ENCODE measurements at regions not wholly inside any gene's neighbourhood (a gene's known extent, or its start where the extent isn't known, plus 50 kb on each side); places are given as distances from the start of the nearest gene placed in this dataset.

DNA sequence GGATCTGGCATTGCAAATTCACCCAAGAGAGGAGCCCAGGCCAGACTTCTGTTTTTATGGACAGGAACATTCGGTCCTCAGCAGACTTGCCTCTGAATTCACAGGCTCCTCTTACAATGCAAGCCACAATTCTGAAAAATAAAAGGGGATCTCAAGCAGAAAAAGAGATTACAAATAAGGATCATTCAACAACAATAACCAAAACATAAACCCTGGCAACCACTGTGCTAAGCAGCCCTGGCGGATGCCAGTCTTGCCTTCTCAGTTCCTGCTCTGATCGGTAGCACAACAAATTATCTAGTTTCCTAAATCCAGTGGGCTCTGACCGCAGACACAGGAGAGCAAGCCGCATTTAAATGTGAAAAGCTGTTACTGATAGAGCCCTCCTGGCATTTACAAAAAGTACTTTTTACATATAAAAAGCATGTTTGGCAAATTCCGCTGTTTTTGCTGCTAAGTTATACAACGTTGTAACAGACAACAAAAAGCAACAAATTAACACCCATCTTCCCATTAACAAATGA is 123.4 kb upstream of the FOXD3 start:
- intact Hi-C loops (cut with micrococcal nuclease) = no loop called here

- intact Hi-C loops (cut with micrococcal nuclease) = no loop called here
Observed at GRCh38 chr1:63199706-63200335, 122.5 kb upstream of the FOXD3 start.

DNA sequence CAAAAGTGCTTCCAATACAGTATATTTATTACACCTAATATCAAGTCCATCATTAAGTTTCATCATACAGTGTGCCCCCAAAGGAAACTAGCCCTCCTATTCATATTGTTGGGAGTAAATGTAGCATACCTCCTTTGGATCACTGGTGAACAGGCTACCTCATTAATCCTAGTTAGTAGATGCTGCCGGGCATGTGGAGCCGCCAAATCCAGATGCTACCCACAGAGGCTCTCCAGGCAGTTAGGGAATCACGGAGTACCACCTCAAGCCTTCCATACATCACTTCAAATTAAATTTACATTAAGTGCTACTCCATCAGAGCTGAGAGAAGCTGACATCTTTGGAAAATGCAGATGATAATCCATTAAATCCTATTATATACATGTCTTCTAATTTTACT is 121.7 kb upstream of the FOXD3 start:
- intact Hi-C loops (cut with micrococcal nuclease) = no loop called here

DNA sequence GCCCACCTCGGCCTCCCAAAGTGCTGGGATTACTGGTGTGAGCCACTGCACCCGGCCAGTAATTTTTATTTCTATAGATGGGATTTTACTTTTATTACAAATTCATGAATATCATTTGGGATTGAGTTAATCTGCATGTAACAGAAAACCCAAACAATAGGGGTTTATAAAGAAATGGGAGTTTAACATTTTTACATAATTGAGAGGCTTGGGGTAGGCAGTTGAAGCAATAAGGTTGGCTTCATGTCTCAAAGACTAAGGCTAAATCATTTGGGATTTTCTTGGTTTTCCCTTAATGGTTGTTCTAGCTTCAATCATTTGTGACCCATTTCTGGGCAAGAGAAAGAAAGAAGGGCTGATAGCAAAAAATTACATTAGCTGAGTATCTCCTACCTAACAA is 118.7 kb upstream of the FOXD3 start:
- intact Hi-C loops (cut with micrococcal nuclease) = no loop called here

- intact Hi-C loops (cut with micrococcal nuclease) = no loop called here
Observed at GRCh38 chr1:63205776-63206175, 116.6 kb upstream of the FOXD3 start.

DNA sequence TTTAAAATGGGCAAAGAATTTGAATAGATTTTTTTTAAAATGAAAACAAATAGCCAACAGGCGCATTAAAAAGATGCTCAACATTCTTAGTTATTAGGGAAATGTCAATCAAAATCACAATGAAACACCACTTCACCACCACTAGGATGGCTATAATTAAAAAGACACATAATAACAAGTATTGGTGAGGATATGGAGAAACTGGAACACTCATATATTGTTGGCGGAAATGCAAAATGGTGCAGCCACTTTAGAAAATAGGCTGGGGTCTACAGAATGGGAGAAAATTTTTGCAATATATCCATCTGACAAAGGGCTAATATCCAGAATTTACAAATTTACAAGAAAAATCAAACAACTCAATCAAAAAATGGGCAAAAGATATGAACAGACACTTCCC is 107.8 kb upstream of the FOXD3 start:
- intact Hi-C loops (cut with micrococcal nuclease) = no loop called here

GRCh38 chr1:63223426-63223825 is 98.9 kb upstream of the FOXD3 start:
- intact Hi-C loops (cut with micrococcal nuclease) = no loop called here

- intact Hi-C loops (cut with micrococcal nuclease) = no loop called here
Observed at GRCh38 chr1:63230722-63231121, 91.6 kb upstream of the FOXD3 start.

- intact Hi-C loops (cut with micrococcal nuclease) = no loop called here
Observed at GRCh38 chr1:63238721-63239120, 83.6 kb upstream of the FOXD3 start.

GRCh38 chr1:63245186-63245585 is 77.2 kb upstream of the FOXD3 start:
- intact Hi-C loops (cut with micrococcal nuclease) = no loop called here

DNA sequence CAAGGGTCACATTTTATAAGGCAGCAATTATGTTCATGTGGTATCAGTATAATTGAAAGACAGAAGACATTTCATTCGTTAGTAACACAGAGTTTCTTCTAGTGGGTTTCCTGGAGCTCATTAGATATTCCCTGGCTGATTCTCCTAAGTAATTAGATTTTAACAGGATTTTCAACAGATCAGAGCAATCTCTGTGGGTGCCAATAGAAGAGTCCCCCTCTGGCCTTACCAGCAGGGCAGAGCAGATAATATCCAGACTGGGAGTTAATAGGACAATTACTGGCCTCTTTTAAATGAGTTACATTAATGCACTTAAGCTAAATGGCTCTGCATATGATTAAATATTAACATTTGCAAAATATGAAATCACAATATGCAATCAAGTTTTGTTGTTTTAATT is 74.2 kb upstream of the FOXD3 start:
- intact Hi-C loops (cut with micrococcal nuclease) = no loop called here

DNA sequence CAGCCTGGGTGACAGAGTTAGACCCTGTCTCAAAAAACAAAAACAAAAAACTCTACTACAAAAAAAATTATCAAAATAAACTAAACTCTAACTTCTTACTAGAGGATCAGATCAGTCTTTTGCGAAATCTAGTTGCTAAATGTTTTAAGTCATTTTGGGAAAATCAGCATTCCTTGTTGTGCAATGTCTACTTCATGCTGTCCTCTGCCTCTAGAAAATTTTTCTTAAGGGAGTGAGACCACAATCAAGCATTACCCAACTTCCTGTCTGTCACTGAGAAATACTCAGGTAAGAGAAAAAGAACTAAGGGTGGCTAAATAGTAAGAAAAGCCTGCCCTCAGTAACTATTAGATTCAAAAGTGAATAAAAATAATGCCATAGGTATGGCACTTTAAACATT is 67.2 kb upstream of the FOXD3 start:
- intact Hi-C loops (cut with micrococcal nuclease) = no loop called here

DNA sequence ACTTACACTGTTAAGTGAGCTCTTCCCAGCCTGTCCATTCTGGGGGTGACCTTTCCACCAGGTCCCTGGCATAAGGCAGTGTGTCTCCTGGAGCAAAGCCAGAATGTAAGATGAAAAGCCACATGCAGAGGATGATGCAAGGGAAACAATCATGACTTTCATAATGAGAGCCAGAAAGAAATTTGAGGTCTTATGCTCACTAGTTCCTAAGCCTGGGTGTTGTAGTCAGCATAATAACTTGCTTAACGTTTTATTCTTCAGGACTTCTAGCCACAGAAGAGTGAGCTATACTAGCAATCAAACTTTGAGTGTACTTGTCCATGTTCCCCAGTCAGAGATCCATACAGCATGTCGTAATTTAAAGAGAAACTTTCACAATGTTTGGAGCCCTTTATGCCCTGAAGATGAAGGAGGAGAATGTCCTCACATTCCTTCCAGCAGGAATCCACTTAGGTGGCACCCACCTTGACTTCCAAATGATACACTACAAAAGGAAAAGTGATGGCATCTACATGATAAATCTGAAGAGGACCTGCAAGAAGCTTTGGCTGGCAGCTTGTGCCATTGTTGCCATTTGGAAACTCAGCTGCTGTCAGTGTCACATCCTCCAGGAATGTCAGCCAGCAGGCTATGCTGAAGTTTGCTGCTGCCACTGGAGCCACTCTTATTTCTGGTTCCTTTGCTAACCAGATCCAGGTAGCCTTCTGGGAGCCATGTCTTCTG is 60.5 kb upstream of the FOXD3 start:
- intact Hi-C loops (cut with micrococcal nuclease) = no loop called here

DNA sequence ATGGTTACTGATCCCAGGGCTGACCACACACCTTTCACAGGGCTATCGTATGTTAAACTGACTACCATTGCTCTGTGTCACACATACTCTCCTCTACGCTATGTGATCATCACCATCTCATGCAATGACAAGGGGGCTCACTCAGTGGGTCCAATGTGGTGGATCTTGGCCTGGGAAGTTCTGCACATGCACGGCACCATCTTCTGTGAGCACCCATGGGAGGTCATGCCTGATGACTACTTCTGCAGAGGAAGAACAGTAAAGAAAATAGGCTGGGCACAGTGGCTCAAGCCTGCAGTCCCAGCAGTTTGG is 60.0 kb upstream of the FOXD3 start:
- intact Hi-C loops (cut with micrococcal nuclease) = no loop called here

DNA sequence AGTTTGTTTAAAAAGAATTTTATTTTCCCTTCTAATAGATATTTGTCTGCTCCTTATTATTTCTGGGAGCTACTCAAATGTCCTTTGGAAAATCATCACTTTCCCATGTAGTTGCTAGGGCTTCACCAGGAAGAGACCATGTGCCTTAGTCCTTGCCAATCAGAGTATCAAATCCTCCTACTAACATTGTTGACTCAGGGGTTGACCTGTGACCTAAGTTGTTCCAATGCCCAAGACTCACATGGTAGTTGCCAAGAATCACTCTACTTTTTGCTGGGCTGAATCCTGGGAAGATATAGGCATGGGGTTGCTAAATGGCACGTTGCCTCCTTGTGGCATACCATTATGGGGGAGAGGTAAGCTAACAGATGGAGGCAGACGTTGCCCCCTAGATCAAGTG is 58.2 kb upstream of the FOXD3 start:
- intact Hi-C loops (cut with micrococcal nuclease) = no loop called here

GRCh38 chr1:63266857-63267256 is 55.5 kb upstream of the FOXD3 start:
- intact Hi-C loops (cut with micrococcal nuclease) = no loop called here

GRCh38 chr1:63268876-63269275 is 53.5 kb upstream of the FOXD3 start:
- intact Hi-C loops (cut with micrococcal nuclease) = no loop called here

GRCh38 chr1:63269571-63269970 is 52.8 kb upstream of the FOXD3 start:
- intact Hi-C loops (cut with micrococcal nuclease) = no loop called here
